Testis (tissue), 2 donors: ENCODE measurements at regions not wholly inside any gene's neighbourhood (a gene's known extent, or its start where the extent isn't known, plus 50 kb on each side); places are given as distances from the start of the nearest gene placed in this dataset.
A peak's percentile ranks its signal among the peaks of the same experiment; 100 is the strongest.

Experiments used
- DNase-seq: peaks from one replicate; pipeline ENCODE4 v3.0.0-alpha.2; 2019
- H3K27ac ChIP-seq, 2 donors: fragments of 200-600 bp; sonication (generic); one replicate each; pipeline ENCODE4 v1.5.1; 2019
- H3K27me3 ChIP-seq: fragments of 200-600 bp; sonication (generic); one replicate; pipeline ENCODE4 v1.5.1; 2019
- H3K36me3 ChIP-seq: fragments of 200-600 bp; sonication (generic); one replicate; pipeline ENCODE4 v1.5.1; 2017; ENCODE audit warnings: low read depth; ENCODE audit errors: missing control alignments
- H3K4me1 ChIP-seq: fragments of 200-600 bp; sonication (generic); one replicate; pipeline ENCODE4 v1.5.1; 2019
- H3K4me3 ChIP-seq, 2 donors: fragments of 200-600 bp; sonication (generic); one replicate each; pipeline ENCODE4 v1.5.1; 2017 to 2019
- H3K9me3 ChIP-seq: fragments of 200-600 bp; sonication (generic); one replicate; pipeline ENCODE4 v1.5.1; 2017
- POLR2A ChIP-seq: fragments of 450-650 bp; IDR thresholded peaks from one replicate; pipeline ENCODE4 v1.6.1; 2017; ENCODE audit warnings: antibody characterized with exemption, mild to moderate bottlenecking, moderate library complexity
- WGBS, 2 donors: methylation state at CpG; one replicate each; pipeline ENCODE4 v1.1.5; 2018; 5-methylcytosine and 5-hydroxymethylcytosine counted together
- intact Hi-C: fragments of 100-400 bp; cut with DNase I; formaldehyde crosslinking; loops from one replicate; pipeline ENCODE4 v1.15.1; 2023; ENCODE audit warnings: low total_unique reads
- TF ChIP-seq, protein P1 (sequence below), 3 experiments: fragments of 450-650 bp in 2 of 3; fragments of 200-600 bp in 1 of 3; sonication (generic) in 1 of 3; IDR thresholded peaks; one replicate each; pipeline ENCODE4 v1.5.1; 2016 to 2019; ENCODE audit warnings: antibody characterized with exemption in 3 of 3, mild to moderate bottlenecking in 2 of 3, moderate library complexity in 1 of 3

DNA sequence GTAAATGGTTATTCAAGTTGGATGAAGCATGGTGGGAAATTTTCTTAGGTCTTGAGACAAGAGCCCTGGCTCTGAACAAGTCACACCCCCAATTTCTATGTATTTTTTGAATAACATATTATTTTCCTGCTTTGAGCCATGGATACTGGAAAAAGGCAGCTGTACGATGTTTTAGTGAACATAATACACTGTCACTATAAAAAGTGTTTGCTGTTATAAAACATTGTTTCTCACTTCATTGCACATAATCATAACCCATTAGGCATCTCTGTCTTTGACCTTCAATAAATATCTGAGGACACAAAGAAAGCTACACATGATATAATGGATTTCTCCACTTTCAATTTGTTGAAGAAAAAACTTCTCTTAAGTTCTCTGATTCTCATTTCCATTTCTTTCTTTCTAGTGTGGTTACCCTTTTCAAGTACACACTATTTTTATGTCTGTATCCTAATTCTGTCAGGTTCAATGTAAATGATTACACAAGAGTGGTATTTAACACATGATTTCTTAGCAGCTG lies 283.9 kb upstream of the SP8 start:
- Histone ChIP-seq H3K36me3 (no peaks in the 10 kb centered on the region), H3K27ac (no peak overlapping the region), H3K4me3 (no peak overlapping the region), H3K27me3 (no peaks in the 10 kb centered on the region), H3K4me1 (no peaks in the 10 kb centered on the region), H3K9me3 (no peaks in the 10 kb centered on the region)
- intact Hi-C loops: no loop called here
- WGBS, 2 donors: 78 to 79% methylated on average over 1 of the region's 1 CpG
- no peak for DNase-seq
- TF ChIP-seq, protein P1, sequence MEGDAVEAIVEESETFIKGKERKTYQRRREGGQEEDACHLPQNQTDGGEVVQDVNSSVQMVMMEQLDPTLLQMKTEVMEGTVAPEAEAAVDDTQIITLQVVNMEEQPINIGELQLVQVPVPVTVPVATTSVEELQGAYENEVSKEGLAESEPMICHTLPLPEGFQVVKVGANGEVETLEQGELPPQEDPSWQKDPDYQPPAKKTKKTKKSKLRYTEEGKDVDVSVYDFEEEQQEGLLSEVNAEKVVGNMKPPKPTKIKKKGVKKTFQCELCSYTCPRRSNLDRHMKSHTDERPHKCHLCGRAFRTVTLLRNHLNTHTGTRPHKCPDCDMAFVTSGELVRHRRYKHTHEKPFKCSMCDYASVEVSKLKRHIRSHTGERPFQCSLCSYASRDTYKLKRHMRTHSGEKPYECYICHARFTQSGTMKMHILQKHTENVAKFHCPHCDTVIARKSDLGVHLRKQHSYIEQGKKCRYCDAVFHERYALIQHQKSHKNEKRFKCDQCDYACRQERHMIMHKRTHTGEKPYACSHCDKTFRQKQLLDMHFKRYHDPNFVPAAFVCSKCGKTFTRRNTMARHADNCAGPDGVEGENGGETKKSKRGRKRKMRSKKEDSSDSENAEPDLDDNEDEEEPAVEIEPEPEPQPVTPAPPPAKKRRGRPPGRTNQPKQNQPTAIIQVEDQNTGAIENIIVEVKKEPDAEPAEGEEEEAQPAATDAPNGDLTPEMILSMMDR (IDR thresholded peaks at IDR 0.05): no peak
- no peak for TF ChIP-seq POLR2A

DNA sequence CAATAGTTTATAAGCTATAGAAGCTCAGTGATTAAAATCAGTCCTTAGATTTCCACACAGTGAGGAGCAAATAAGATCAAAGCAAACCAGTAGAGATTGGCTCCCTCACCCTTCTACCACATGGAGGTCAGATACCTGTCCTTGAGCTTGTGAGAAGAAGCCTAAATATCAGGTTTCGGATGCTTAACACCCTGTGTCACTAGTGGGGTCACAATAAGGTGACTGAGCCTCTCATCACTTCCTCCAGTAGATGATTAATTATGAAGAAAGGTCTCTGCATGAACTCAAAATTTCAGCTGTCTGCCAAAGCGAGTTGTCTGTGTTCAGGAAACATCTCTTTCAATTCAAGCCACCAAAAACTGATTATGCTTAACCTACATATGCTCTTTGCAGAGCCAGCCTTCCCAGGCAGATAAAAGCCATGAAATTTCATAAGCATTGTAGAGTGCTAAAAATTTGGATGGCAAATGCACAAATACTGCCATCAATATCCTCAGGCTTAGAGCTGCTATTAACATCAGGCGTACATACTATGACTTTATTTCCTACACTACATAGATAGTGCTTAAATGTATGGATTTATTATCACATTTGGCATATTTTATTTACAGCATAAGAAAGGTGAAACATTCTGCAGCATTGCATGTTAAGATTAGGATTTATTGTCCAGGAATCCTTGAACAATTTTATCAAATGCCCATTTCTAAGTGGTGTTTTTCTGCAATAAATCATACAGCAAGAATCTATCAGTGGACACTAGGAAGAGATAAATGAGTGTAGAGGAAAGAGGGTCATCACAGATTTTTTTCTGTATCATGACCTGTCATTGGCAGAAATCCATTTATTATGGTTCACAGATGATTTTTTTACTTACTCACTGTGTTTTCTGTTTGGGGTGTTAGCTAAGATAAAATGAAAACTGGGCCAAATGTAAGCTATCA lies 285.1 kb upstream of the SP8 start:
- Histone ChIP-seq H3K27ac (no peak overlapping the region), H3K9me3 (no peaks in the 10 kb centered on the region), H3K4me1 (no peaks in the 10 kb centered on the region), H3K4me3 (no peak overlapping the region), H3K27me3 (no peaks in the 10 kb centered on the region), H3K36me3 (no peaks in the 10 kb centered on the region)
- WGBS, 2 donors: 41 to 52% methylated on average over 3 of the region's 3 CpGs
- intact Hi-C loops: no loop called here
- TF ChIP-seq POLR2A: no peak
- TF ChIP-seq, protein P1 (IDR thresholded peaks at IDR 0.05): no peak
- no peak for DNase-seq

DNA sequence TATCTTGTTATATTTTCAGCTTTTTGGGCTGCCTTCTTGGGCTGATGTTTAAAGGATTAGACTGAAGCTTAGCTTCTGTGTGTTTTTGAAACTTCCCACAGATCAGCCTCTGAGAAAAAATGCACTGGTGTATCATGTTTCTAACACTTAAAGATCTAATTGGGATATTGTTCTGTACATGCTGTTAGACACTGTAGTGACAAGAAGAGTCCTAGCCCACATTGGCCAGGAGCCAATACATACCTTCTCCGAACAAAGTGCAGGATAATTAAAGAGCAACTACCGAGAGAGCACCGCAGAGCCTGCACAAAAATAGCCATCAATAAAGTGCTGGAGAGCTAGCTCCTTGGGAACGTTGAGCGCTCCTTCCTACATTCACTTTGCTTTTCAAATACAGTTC lies 289.4 kb upstream of the SP8 start:
- Histone ChIP-seq H3K27me3 (no peaks in the 10 kb centered on the region), H3K36me3 (no peaks in the 10 kb centered on the region), H3K9me3 (no peaks in the 10 kb centered on the region), H3K4me3 (no peak overlapping the region), H3K4me1 (no peaks in the 10 kb centered on the region), H3K27ac (no peak overlapping the region)
- WGBS, 2 donors: 19 to 25% methylated on average over 5 of the region's 5 CpGs
- no peak for TF ChIP-seq POLR2A
- intact Hi-C loops: no loop called here
- DNase-seq: peak; percentile 13

DNA sequence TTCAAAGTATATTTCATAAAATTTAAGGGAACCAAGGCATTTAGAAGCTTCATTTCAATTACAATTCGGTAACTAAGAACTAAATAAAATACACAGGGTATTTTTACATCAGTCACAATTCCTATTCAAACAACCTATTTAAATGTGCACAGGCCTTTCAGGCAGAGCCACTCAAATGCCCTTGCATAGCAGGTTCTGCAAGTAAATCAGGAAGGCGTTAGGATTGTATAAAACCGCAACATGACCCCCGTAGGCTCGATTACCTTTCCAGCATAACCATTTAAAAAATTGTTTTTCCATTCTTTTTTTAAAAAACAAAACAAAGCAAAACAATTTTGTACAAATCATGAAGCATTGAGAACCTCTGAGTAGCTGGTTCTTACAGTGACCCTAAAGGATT lies 289.9 kb upstream of the SP8 start:
- no peak for DNase-seq
- TF ChIP-seq, protein P1 (IDR thresholded peaks at IDR 0.05): no peak
- TF ChIP-seq POLR2A: no peak
- WGBS, 2 donors: 39 to 60% methylated on average over 5 of the region's 5 CpGs
- H3K4me1 ChIP-seq: no peaks in the 10 kb centered on the region
- no peak overlapping the region for H3K27ac ChIP-seq
- H3K4me3 ChIP-seq: no peak overlapping the region
- no peaks in the 10 kb centered on the region for H3K27me3 ChIP-seq
- H3K36me3 ChIP-seq: no peaks in the 10 kb centered on the region
- no peaks in the 10 kb centered on the region for H3K9me3 ChIP-seq
- intact Hi-C loops: no loop called here

DNA sequence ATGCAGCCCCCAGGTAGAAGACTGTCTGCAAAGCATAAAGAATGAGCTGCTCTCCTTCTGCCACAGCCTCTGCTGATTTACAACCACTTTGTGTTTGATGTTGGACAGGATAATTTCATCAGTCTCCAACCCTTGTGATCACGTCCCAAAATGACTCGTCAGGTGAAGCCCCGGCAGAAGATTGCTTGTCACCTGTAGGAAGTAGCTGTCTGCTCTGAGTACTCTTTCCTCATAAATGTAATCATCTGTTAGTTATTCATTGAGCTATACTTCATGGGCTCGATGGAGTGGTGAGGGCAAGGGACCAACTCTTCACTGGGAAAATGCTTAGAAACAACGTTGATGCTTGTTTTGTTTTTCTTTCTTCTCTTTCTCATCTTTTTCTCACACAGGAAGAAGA lies 290.9 kb upstream of the SP8 start:
- WGBS, 2 donors: 68 to 71% methylated on average over 5 of the region's 5 CpGs
- no peak for TF ChIP-seq POLR2A
- TF ChIP-seq, protein P1 (IDR thresholded peaks at IDR 0.05): no peak
- no peaks in the 10 kb centered on the region for H3K27me3 ChIP-seq
- intact Hi-C loops: no loop called here
- no peaks in the 10 kb centered on the region for H3K9me3 ChIP-seq
- DNase-seq: no peak
- no peaks in the 10 kb centered on the region for H3K36me3 ChIP-seq
- no peaks in the 10 kb centered on the region for H3K4me1 ChIP-seq
- no peak overlapping the region for H3K4me3 ChIP-seq
- H3K27ac ChIP-seq: no peak overlapping the region
